Mammary epithelial cell (primary cell): ENCODE measurements at regions not wholly inside any gene's neighbourhood (a gene's known extent, or its start where the extent isn't known, plus 50 kb on each side); places are given as distances from the start of the nearest gene placed in this dataset.

Source experiments
- EZH2 ChIP-seq: IDR thresholded peaks from 2 replicates; pipeline ENCODE4 v1.6.1; 2012; ENCODE audit warnings: low read length, inconsistent platforms, borderline replicate concordance
- TF ChIP-seq, protein P1 (sequence below), 2 donors: IDR thresholded peaks in 1 of 2; conservative IDR thresholded peaks in 1 of 2; 2 replicates each; pipeline ENCODE4 v1.5.1; 2011 to 2012; ENCODE audit warnings: inconsistent platforms in 2 of 2, low read length in 2 of 2, mild to moderate bottlenecking in 2 of 2, control low read depth in 1 of 2, low read depth in 1 of 2; ENCODE audit not compliant: insufficient read depth in 1 of 2; ENCODE audit errors: extremely low read depth in 1 of 2

DNA sequence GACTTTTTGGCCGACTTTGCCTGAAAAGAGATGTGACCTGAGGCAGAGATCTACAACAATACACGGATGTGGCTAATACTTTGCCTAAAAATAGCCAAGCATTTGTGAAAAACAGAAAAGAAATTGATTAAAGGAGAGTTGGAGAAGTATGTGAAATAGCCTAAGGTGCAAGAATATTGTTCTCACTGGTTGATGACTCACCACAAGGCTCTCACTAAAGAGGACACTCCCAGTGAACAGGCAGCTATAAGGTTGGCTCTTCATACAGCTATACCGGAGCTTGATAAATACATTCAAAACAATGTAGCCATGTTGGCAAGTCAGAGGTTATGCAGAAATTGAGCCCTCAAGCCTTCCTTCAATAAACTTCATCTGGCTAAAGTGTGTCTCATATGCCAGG lies 317.2 kb upstream of the GRAMD2B start:
- TF ChIP-seq, protein P1, sequence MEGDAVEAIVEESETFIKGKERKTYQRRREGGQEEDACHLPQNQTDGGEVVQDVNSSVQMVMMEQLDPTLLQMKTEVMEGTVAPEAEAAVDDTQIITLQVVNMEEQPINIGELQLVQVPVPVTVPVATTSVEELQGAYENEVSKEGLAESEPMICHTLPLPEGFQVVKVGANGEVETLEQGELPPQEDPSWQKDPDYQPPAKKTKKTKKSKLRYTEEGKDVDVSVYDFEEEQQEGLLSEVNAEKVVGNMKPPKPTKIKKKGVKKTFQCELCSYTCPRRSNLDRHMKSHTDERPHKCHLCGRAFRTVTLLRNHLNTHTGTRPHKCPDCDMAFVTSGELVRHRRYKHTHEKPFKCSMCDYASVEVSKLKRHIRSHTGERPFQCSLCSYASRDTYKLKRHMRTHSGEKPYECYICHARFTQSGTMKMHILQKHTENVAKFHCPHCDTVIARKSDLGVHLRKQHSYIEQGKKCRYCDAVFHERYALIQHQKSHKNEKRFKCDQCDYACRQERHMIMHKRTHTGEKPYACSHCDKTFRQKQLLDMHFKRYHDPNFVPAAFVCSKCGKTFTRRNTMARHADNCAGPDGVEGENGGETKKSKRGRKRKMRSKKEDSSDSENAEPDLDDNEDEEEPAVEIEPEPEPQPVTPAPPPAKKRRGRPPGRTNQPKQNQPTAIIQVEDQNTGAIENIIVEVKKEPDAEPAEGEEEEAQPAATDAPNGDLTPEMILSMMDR (conservative IDR thresholded peaks at IDR 0.05 in 1 of 2, IDR thresholded peaks at IDR 0.05 in 1 of 2; ENCODE audit: extremely low read depth in 1 of 2, insufficient read depth in 1 of 2, low read depth in 1 of 2, low read length in 2 of 2), result no peak
- no peak for TF ChIP-seq EZH2
